B cell (primary cell): ENCODE measurements at regions not wholly inside any gene's neighbourhood (a gene's known extent, or its start where the extent isn't known, plus 50 kb on each side); places are given as distances from the start of the nearest gene placed in this dataset.

Experiments
- ATAC-seq: fragments of 200-7000 bp; cut with Tn5 transposase; one replicate; pipeline ENCODE4 v1.10.0; 2021; ENCODE audit warnings: low read depth, mild to moderate bottlenecking, moderate number of reproducible peaks, moderate library complexity
- CTCF ChIA-PET: fragments of 350-600 bp; sonication (Branson Sonifier 250); formaldehyde crosslinking; loops from one replicate; lab custom pipeline; 2021; ENCODE audit warnings: antibody characterized with exemption, inconsistent platforms; lab: Charles Lee
- POLR2A ChIA-PET: fragments of 350-600 bp; sonication (Branson Sonifier 250); formaldehyde crosslinking; loops from one replicate; lab custom pipeline; 2021; ENCODE audit warnings: antibody characterized with exemption; lab: Charles Lee
- DNase-seq: peaks from one replicate; pipeline ENCODE4 v3.0.0; 2013
- H2AFZ ChIP-seq: 2 replicates; pipeline ENCODE4 v1.6.1; 2012; ENCODE audit warnings: mild to moderate bottlenecking, low read depth, low read length; ENCODE audit not compliant: insufficient read depth, poor library complexity, severe bottlenecking
- H3K27ac ChIP-seq, 2 donors: 1 replicate in 1 of 2; 2 replicates in 1 of 2; pipeline ENCODE4 v1.5.1; 2012 to 2013; ENCODE audit warnings: low read length in 2 of 2, mild to moderate bottlenecking in 2 of 2, moderate library complexity in 1 of 2
- H3K27me3 ChIP-seq, 4 experiments: fragments of 200-600 bp in 1 of 4; sonication (generic) in 1 of 4; replicated peaks in 1 of 4; 1 replicate in 2 of 4; 2 replicates in 2 of 4; pipeline versions ENCODE4 v1.6.1 to v1.7.0; 2013 to 2016; ENCODE audit warnings: low read length in 3 of 4, mild to moderate bottlenecking in 2 of 4, mixed read lengths in 1 of 4, moderate library complexity in 1 of 4; ENCODE audit not compliant: insufficient read depth in 4 of 4, control insufficient read depth in 3 of 4; ENCODE audit errors: control extremely low read depth in 1 of 4
- H3K36me3 ChIP-seq, 2 experiments: replicated peaks in 1 of 2; 1 replicate in 1 of 2; 2 replicates in 1 of 2; pipeline versions ENCODE4 v1.6.1 to v1.7.1; 2013; ENCODE audit warnings: low read length in 1 of 2; ENCODE audit not compliant: insufficient read depth in 2 of 2, control insufficient read depth in 1 of 2; ENCODE audit errors: control extremely low read depth in 1 of 2, extremely low read depth in 1 of 2
- H3K4me1 ChIP-seq, 2 donors: fragments of 200-600 bp in 1 of 2; sonication (generic) in 1 of 2; 1 replicate in 1 of 2; 2 replicates in 1 of 2; pipeline versions ENCODE4 v1.5.1 to v1.6.1; 2013 to 2017; ENCODE audit warnings: low read length in 2 of 2; ENCODE audit not compliant: control insufficient read depth in 2 of 2, insufficient read depth in 2 of 2
- H3K4me2 ChIP-seq: replicated peaks from 2 replicates; pipeline ENCODE3; 2012; ENCODE audit warnings: mild to moderate bottlenecking, low read depth, low read length; ENCODE audit not compliant: poor library complexity, severe bottlenecking
- H3K4me3 ChIP-seq, 5 experiments: fragments of 200-600 bp in 1 of 5; sonication (generic) in 1 of 5; 1 replicate in 3 of 5; 2 replicates in 2 of 5; pipeline versions ENCODE4 v1.5.1 to v1.7.0; 2011 to 2016; ENCODE audit warnings: low read length in 4 of 5, mild to moderate bottlenecking in 4 of 5, low read depth in 2 of 5, control low read depth in 1 of 5, moderate library complexity in 1 of 5; ENCODE audit not compliant: insufficient read depth in 1 of 5; ENCODE audit errors: control extremely low read depth in 1 of 5, extremely low read depth in 1 of 5
- H3K79me2 ChIP-seq: fragments of 200-600 bp; sonication (generic); one replicate; pipeline ENCODE4 v1.6.0; 2016; ENCODE audit warnings: low read length; ENCODE audit not compliant: control insufficient read depth, insufficient read depth
- H3K9ac ChIP-seq: fragments of 200-600 bp; sonication (generic); 2 replicates; pipeline ENCODE4 v1.6.1; 2017; ENCODE audit warnings: mild to moderate bottlenecking, low read length, moderate library complexity
- H3K9me3 ChIP-seq, 3 donors: one replicate each; pipeline versions ENCODE4 v1.6.1 to v1.7.1; 2013; ENCODE audit warnings: low read length in 2 of 3; ENCODE audit not compliant: control insufficient read depth in 2 of 3, insufficient read depth in 1 of 3; ENCODE audit errors: control extremely low read depth in 1 of 3
- H4K20me1 ChIP-seq: 2 replicates; pipeline ENCODE4 v1.6.0; 2012; ENCODE audit warnings: mild to moderate bottlenecking, low read length; ENCODE audit not compliant: insufficient read depth, control insufficient read depth, poor library complexity, severe bottlenecking
- H3K27ac Mint-ChIP-seq: one replicate; pipeline ENCODE4 v1.8.0; 2021; ENCODE audit warnings: mixed read lengths
- H3K27me3 Mint-ChIP-seq: one replicate; pipeline ENCODE4 v1.8.0; 2021; ENCODE audit warnings: mixed read lengths
- H3K4me1 Mint-ChIP-seq: one replicate; pipeline ENCODE4 v1.8.0; 2021; ENCODE audit warnings: mixed read lengths
- H3K4me3 Mint-ChIP-seq: one replicate; pipeline ENCODE4 v1.8.0; 2021; ENCODE audit warnings: mixed read lengths
- H3K9me3 Mint-ChIP-seq: one replicate; pipeline ENCODE4 v1.8.0; 2022; ENCODE audit warnings: mixed read lengths; ENCODE audit not compliant: insufficient read depth
- CTCF ChIP-seq: fragments of 200-600 bp; IDR thresholded peaks from one replicate; pipeline ENCODE4 v1.8.0; 2022; ENCODE audit warnings: antibody characterized with exemption, mild to moderate bottlenecking
- EZH2 ChIP-seq: IDR thresholded peaks from 2 replicates; pipeline ENCODE4 v1.6.1; 2012; ENCODE audit warnings: borderline replicate concordance, low read depth, mild to moderate bottlenecking, moderate library complexity, low read length; ENCODE audit not compliant: insufficient read depth, poor library complexity, severe bottlenecking
- WGBS: methylation state at CpG from one replicate; pipeline ENCODE4 v1.1.5; 2013; ENCODE audit warnings: missing lambda C conversion rate; ENCODE audit not compliant: insufficient coverage; 5-methylcytosine and 5-hydroxymethylcytosine counted together
- intact Hi-C: fragments of 100-400 bp; cut with micrococcal nuclease; formaldehyde crosslinking; loops from one replicate; pipeline ENCODE4 v1.10.0; 2022

DNA sequence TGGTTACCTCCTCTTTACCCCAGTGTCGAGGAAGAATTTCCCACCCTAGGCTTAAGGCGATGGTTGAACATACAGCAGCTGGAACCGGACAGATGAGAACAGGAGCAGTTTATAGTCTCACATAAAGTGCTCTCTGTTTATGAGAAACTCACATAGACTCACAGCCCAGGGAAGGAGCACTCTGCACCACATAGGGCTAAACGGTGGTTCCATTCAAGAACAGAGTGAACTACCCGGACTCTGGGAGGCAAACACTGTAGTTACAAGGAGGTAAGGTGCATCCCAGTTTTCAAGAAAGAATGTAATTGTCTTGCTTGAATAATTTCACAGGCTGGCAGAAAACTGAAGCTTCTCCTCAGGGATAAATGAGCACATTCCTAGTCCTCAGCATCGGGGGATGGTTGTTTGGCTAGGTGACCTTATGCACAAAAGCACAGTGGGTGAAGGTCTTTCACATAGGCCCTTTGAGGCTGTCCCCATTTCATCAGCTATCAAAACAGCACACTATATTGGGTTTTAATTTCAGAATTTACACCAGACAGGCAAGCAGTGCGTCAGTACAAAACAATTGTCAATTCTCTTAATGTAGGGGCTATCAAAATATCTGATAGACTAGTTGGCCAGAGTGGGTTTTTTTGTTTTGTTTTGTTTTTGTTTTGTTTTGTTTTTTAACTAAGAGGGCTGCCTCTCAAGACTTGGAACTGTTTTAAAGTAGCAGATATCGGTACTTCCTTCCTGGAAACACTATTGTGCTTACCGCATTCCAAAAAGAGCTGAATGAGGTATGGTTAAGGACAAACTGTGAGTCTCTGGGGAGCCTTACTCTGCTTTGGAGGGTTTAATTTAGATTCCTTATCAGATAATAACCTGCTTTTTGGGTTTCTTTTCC is 918.1 kb upstream of the CDH8 start:
- intact Hi-C loops: no loop called here
- Histone ChIP-seq H3K27ac (no peak overlapping the region), H3K79me2 (no peaks in the 10 kb centered on the region), H4K20me1 (no peaks in the 10 kb centered on the region), H3K4me1 (no peaks in the 10 kb centered on the region), H3K9me3 (peaks cover 0 to 4% (median 0%) of the 10 kb centered on the region in 3 donors), H2AFZ (no peak overlapping the region), H3K9ac (no peak overlapping the region), H3K4me2 (no peak overlapping the region), H3K4me3 (no peak overlapping the region), H3K36me3 (no peaks in the 10 kb centered on the region), H3K27me3 (no peaks in the 10 kb centered on the region)
- CTCF ChIA-PET: no interaction called here
- TF ChIP-seq CTCF (no peak), EZH2 (no peak)
- Mint-ChIP-seq H3K27me3 (no peaks in the 10 kb centered on the region), H3K27ac (no peak overlapping the region), H3K9me3 (peaks cover 2% of the 10 kb centered on the region), H3K4me3 (no peak overlapping the region), H3K4me1 (no peaks in the 10 kb centered on the region)
- POLR2A ChIA-PET: no interaction called here
- DNase-seq: no peak
- 79% methylated on average over 6 of the region's 9 CpGs for WGBS
- no peak for ATAC-seq

GRCh38 chr16:62950351-62950750 is 914.1 kb upstream of the CDH8 start:
- Histone ChIP-seq H3K36me3 (no peaks in the 10 kb centered on the region), H4K20me1 (no peaks in the 10 kb centered on the region), H3K9ac (no peak overlapping the region), H2AFZ (no peak overlapping the region), H3K79me2 (no peaks in the 10 kb centered on the region), H3K4me2 (no peak overlapping the region), H3K9me3 (no peaks in the 10 kb centered on the region), H3K27ac (no peak overlapping the region), H3K27me3 (no peaks in the 10 kb centered on the region), H3K4me1 (no peaks in the 10 kb centered on the region), H3K4me3 (no peak overlapping the region)
- intact Hi-C loops: no loop called here
- POLR2A ChIA-PET: no interaction called here
- CTCF ChIA-PET: no interaction called here
- H3K27me3 Mint-ChIP-seq: no peaks in the 10 kb centered on the region
- no peak for TF ChIP-seq EZH2
- ATAC-seq: no peak
- no peak overlapping the region for H3K27ac Mint-ChIP-seq
- peaks cover 10% of the 10 kb centered on the region for H3K9me3 Mint-ChIP-seq
- DNase-seq: no peak
- no peaks in the 10 kb centered on the region for H3K4me1 Mint-ChIP-seq
- 91% methylated on average over 1 of the region's 4 CpGs for WGBS
- no peak overlapping the region for H3K4me3 Mint-ChIP-seq
